ENCODE measurements at regions not wholly inside any gene's neighbourhood (a gene's known extent, or its start where the extent isn't known, plus 50 kb on each side); places are given as distances from the start of the nearest gene placed in this dataset.
"Not testable (repeated sequence)": the region's sequence is repeated elsewhere in the genome, so short reads cannot be mapped to it uniquely, and the experiment has no call there.

- no peak for DNase-seq
Measured at GRCh38 chr22:48503035-48503625, 1324.5 kb downstream of the BRD1 start.

DNA sequence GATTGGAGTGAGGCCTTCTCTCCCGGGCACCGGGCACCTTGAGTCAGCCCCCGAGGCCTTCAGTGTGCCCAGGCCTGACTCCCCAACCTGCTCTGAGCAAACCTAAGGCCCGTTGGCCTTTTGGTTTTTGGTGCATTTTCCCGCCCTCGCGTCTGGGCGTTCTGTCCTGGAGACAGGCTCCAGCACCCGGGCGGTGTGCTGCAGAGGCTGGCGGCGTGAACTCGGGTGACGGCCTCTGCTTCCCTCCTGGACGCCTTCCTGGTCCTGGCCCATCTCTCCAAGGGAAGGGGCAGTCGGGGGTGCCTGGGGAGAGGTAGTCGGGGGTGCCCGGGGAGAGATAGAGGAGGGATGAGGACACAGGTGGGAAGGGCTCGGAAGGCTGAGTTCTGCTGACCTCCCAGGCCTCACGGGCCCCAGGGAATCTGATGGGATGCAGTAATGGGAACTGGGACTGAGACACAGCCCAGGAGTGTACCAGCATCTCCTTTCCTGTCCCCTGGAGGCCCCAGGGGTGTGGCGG lies 1326.4 kb downstream of the BRD1 start:
- DNase-seq: no peak

DNA sequence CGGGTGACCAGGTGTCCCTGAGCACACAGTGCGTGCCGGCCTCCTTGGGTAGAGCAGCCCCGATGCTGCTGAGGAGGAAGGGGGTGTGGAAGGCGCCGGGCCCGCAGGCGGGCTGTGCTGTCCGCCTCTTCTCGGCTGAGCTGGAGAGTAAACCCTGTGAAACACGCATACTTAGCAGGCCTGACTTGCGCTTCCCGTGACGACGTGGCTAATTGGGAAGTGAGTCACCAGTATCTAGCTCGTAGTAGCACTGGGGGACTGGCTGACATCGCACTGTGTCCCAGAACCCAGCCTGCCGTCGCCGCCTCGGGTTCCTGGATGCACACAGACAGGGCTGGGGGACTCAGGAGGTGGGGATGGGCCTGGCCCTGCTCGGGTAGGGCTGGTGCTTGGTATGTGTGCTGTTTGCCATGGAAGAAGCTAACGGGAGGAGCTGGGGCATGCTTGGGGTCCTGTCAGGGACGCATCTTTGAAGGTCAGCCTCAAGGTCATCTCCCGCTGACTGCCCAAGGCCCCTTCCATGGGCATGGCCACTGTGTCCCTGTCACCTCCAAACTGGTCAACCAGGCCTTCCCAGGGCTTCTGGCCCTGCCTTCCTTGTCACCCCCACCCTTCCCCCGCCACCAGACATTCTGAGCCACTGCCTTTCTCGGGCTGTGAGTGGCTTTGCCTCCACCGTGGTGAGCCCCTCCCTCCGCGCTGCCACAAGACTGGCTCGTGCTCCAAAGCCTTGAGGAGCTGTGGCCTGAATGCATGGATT lies 1327.0 kb downstream of the BRD1 start:
- DNase-seq: no peak

- no peak for DNase-seq
Measured at GRCh38 chr22:48499456-48500425, 1327.9 kb downstream of the BRD1 start.

- DNase-seq: no peak
Measured at GRCh38 chr22:48498526-48499331, 1328.9 kb downstream of the BRD1 start.

- DNase-seq: not testable (repeated sequence)
Measured at GRCh38 chr22:48497743-48498520, 1329.7 kb downstream of the BRD1 start.

GRCh38 chr22:48496987-48497650 lies 1330.6 kb downstream of the BRD1 start:
- no peak for DNase-seq

DNA sequence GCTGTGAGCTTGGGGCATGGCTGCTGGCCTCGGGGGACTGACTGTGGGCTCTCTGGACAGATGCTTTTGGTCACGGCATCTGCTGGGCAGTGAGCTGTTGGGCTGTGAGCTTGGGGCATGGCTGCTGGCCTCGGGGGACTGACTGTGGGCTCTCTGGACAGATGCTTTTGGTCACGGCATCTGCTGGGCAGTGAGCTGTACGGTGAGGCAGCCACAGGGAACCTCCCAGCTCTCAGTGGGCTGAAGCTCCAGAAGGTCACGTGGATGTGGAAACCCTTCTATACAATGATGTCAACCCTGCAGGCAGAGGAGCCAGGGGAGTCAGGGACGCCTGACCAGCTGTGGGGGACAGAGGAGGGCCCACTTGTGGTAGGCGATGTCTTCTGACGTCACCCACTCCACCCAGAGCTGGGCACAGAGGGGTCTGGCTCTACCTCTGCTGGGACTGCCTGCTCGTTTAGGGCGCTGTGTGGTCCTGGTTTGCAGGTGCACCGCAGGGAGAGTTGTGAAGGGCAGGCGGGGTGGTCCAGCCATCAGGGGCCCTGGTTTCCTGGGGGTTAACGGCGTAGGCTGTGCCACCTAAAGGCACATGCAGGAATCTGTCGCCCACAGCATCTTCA lies 1331.3 kb downstream of the BRD1 start:
- no peak for DNase-seq

GRCh38 chr22:48495751-48496080 lies 1332.0 kb downstream of the BRD1 start:
- DNase-seq: no peak

GRCh38 chr22:48494968-48495750 lies 1332.5 kb downstream of the BRD1 start:
- no peak for DNase-seq

DNA sequence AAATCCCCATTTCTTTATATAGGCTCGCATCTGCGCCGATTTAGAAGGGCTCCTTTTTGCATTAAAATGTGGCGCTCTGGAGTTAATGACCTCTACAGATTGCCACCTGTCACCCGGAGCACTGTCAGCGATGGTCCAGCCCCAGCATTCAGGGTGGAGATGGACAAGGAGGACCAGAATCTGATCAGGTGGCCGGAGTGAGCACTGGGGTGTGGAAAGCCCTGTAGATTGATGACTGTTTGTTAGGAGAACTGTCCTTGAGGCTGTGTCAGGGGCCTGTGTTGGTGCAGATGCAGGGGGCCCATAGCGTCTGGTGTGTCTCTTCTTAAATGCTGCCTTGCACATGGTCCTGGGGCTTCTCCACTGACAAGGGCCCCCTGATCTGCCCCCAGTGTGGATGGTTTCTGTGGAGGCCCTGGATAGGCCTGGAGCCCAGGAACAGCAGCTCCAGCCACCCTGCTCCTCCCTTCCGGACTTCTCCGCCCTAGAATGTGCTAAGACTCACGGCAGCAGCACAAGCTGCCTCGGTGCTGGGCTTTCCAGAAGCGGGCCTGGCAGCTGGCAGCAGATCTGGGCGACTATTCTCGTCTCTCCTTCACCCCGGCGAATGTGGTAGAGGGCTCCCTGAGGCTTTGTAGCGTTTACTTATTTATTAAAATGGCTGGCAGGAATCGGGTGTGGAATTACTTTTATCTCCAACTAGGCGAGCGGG lies 1333.3 kb downstream of the BRD1 start:
- DNase-seq: no peak

DNA sequence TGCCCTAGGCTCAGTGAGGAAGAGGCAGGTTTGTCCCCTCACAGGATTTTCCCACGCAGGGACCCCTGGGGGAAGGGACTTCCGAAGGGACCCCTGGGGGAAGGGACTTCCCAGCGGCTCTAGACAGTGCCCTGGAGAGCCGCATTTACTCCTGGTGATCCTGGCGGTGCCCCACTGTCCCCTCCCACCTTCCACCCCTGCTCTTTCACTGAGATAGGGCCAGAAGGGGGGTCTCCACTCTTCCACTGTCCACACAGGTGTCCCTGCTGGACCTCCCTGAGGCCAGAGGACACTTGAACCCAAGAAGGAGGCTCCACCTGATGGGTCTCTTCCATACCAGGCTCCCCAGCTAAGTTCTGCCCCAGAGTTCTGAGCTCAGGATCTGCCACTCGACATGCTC lies 1333.9 kb downstream of the BRD1 start:
- DNase-seq: no peak

GRCh38 chr22:48492366-48493320 lies 1335.0 kb downstream of the BRD1 start:
- peak; percentile 61 for DNase-seq

DNA sequence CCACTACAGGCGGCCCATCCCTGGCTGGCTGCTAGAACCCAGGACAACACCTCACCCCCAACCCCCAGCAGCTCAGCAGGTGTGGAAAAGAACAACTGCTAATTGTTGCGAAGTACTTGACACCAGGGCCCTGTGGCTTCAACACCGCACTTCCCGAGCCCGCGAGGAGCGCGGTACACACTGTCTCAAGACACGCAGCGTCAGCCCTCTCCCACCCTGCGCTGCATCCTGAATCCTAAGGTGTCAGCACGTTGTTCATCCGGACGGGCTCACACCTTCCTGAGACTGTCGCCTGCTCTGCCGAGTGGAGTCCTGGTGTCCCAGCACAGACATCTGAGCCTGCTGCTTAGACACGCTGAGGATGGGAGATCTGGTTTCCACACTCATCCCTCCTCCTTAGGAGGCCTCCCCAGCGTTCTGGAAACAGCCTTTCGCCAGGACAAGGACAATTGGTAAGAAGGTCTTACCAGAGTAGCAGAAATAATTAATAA lies 1336.2 kb downstream of the BRD1 start:
- DNase-seq: no peak

- DNase-seq: no peak
Measured at GRCh38 chr22:48490500-48491411, 1336.9 kb downstream of the BRD1 start.
